PC-9 (cell line): ENCODE measurements at regions not wholly inside any gene's neighbourhood (a gene's known extent, or its start where the extent isn't known, plus 50 kb on each side); places are given as distances from the start of the nearest gene placed in this dataset.

ENCODE experiments used
- BruUV-seq: library from RNA; stranded (reverse); fragments of 400-500 nt; replicated peaks from 2 replicates; lab custom pipeline; 2021; lab: Mats Ljungman, UMichigan
- CTCF ChIA-PET: fragments of 300-600 bp; sonication (Branson Sonifier 250); formaldehyde crosslinking; loops from one replicate; lab custom pipeline; 2022; ENCODE audit warnings: antibody characterized with exemption; lab: Charles Lee
- POLR2A ChIA-PET: fragments of 300-600 bp; sonication (Branson Sonifier 250); formaldehyde crosslinking; loops from one replicate; lab custom pipeline; 2022; ENCODE audit warnings: antibody characterized with exemption; ENCODE audit not compliant: unreplicated experiment; lab: Charles Lee
- DNase-seq, 2 experiments: peaks; one replicate each; pipeline versions ENCODE4 v3.0.0 to v3.0.0-alpha.2; 2015 to 2022; ENCODE audit warnings: mixed read lengths in 1 of 2
- H2AFZ ChIP-seq: fragments of 200-600 bp; sonication (generic); 2 replicates; pipeline ENCODE4 v1.8.1; 2017; ENCODE audit warnings: antibody characterized with exemption
- H3F3A ChIP-seq: fragments of 200-600 bp; sonication (generic); 2 replicates; pipeline ENCODE4 v1.8.1; 2017; ENCODE audit warnings: antibody characterized with exemption, mild to moderate bottlenecking, low read depth; ENCODE audit not compliant: insufficient read depth
- H3K27ac ChIP-seq: fragments of 200-600 bp; sonication (generic); 2 replicates; pipeline ENCODE4 v1.6.1; 2016; ENCODE audit warnings: mixed run types
- H3K27me3 ChIP-seq: fragments of 200-600 bp; sonication (generic); 2 replicates; pipeline ENCODE4 v1.6.1; 2016; ENCODE audit warnings: low read depth, mixed run types; ENCODE audit not compliant: insufficient read depth
- H3K36me3 ChIP-seq: fragments of 200-600 bp; sonication (generic); 2 replicates; pipeline ENCODE4 v1.6.1; 2016; ENCODE audit warnings: low read depth, mixed run types
- H3K4me1 ChIP-seq: fragments of 200-600 bp; sonication (generic); replicated peaks from 2 replicates; pipeline ENCODE4 v1.6.1; 2016; ENCODE audit warnings: mixed run types; ENCODE audit not compliant: insufficient read depth
- H3K4me2 ChIP-seq: fragments of 200-600 bp; sonication (generic); 2 replicates; pipeline ENCODE4 v1.6.1; 2017; ENCODE audit warnings: mixed run types
- H3K4me3 ChIP-seq: fragments of 200-600 bp; sonication (generic); 2 replicates; pipeline ENCODE4 v1.6.1; 2016; ENCODE audit warnings: mixed run types
- H3K79me2 ChIP-seq: fragments of 200-600 bp; sonication (generic); 2 replicates; pipeline ENCODE4 v1.6.1; 2017; ENCODE audit warnings: low read depth, mixed run types
- H3K9me2 ChIP-seq: fragments of 200-600 bp; sonication (generic); 2 replicates; pipeline ENCODE4 v1.8.1; 2017; ENCODE audit warnings: mild to moderate bottlenecking; ENCODE audit not compliant: insufficient read depth
- H3K9me3 ChIP-seq: fragments of 200-600 bp; sonication (generic); 2 replicates; pipeline ENCODE4 v1.8.1; 2016; ENCODE audit warnings: low read depth; ENCODE audit not compliant: insufficient read depth
- H4K20me1 ChIP-seq: fragments of 200-600 bp; sonication (generic); 2 replicates; pipeline ENCODE4 v1.8.1; 2017; ENCODE audit not compliant: insufficient read depth
- EZH2 ChIP-seq: fragments of 200-600 bp; sonication (generic); IDR thresholded peaks from 2 replicates; pipeline ENCODE4 v1.8.0; 2017; ENCODE audit warnings: antibody characterized with exemption, low read depth
- intact Hi-C: fragments of 100-400 bp; cut with micrococcal nuclease; formaldehyde crosslinking; loops from one replicate; pipeline ENCODE4 v1.10.0; 2022; ENCODE audit not compliant: unreplicated experiment
- TF ChIP-seq, protein P1 (sequence below): fragments of 200-600 bp; sonication (generic); conservative IDR thresholded peaks from 2 replicates; pipeline ENCODE4 v1.6.1; 2017; ENCODE audit warnings: mixed run types, antibody characterized with exemption, mild to moderate bottlenecking, moderate library complexity

DNA sequence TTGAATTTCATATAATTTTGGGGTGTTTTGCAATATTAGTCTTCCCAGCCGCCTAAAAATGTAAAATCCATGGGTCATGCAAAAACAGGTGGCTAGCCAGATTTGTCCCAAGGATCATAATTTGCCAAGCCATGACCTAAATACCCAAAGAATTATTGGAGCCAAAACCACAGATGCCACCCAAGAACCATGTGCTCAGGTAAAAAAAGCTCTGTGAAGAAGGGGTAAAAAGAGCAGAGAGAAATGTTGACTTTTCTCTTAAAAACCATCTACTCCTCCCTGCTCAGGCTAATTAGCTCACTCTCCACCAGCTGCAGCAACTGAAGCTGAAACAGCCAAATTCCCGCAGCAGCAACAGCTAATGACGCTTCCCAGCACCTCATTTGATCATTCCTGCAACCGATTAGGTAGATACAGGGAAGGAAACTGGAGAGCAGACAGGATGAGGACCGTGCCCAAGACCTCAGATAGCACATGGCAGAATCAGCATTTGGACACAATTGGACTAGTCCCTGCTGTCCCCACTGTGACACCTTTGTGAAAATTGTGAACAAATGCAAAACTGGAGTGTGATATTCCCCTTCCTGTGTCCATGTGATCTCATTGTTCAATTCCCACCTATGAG, 107.9 kb upstream of the NXT1 start:
- no TSS peak for BruUV-seq
- CTCF ChIA-PET = no interaction called here

DNA sequence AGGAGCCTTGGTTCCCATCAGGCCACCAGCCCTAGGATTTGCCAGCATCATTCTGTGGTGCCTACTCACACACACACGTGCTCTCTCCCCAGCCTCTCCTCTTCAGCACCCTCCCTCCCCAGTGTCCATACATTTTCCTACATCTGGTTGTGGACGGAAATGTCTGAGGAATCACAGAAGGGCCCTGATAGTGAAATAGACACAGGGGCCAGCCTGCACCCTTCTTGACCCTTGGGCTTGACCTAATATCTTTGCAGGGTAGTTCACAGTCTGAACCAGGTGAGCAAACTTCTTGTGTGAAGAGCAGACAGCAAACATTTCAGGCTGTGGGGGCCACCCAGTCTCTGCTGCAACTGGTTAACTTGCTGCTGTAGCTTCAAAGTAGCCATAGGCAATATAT, 108.5 kb upstream of the NXT1 start:
- no peaks in the 10 kb centered on the region for H3K27me3 ChIP-seq
- H3K27ac ChIP-seq = no peak overlapping the region
- ChIA-PET CTCF (no interaction called here), POLR2A (no interaction called here)
- BruUV-seq = no TSS peak
- intact Hi-C loops = no loop called here
- H3K4me3 ChIP-seq = no peak overlapping the region
- H2AFZ ChIP-seq = no peak overlapping the region
- H4K20me1 ChIP-seq = no peaks in the 10 kb centered on the region
- no peaks in the 10 kb centered on the region for H3K4me1 ChIP-seq
- DNase-seq = no peak
- no peaks in the 10 kb centered on the region for H3F3A ChIP-seq
- H3K4me2 ChIP-seq = no peak overlapping the region
- H3K36me3 ChIP-seq = no peaks in the 10 kb centered on the region
- H3K79me2 ChIP-seq = no peaks in the 10 kb centered on the region
- TF ChIP-seq, protein P1, sequence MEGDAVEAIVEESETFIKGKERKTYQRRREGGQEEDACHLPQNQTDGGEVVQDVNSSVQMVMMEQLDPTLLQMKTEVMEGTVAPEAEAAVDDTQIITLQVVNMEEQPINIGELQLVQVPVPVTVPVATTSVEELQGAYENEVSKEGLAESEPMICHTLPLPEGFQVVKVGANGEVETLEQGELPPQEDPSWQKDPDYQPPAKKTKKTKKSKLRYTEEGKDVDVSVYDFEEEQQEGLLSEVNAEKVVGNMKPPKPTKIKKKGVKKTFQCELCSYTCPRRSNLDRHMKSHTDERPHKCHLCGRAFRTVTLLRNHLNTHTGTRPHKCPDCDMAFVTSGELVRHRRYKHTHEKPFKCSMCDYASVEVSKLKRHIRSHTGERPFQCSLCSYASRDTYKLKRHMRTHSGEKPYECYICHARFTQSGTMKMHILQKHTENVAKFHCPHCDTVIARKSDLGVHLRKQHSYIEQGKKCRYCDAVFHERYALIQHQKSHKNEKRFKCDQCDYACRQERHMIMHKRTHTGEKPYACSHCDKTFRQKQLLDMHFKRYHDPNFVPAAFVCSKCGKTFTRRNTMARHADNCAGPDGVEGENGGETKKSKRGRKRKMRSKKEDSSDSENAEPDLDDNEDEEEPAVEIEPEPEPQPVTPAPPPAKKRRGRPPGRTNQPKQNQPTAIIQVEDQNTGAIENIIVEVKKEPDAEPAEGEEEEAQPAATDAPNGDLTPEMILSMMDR = no peak
- TF ChIP-seq EZH2 = no peak
- H3K9me2 ChIP-seq = no peaks in the 10 kb centered on the region
- peaks cover 5% of the 10 kb centered on the region; the same call in 1 of the 2 replicates for H3K9me3 ChIP-seq

More for the DNA sequence above, 107.9 kb upstream of the NXT1 start:
- Histone ChIP-seq H3K4me3 (no peak overlapping the region), H3K27me3 (no peaks in the 10 kb centered on the region), H3K4me1 (no peaks in the 10 kb centered on the region), H3K36me3 (no peaks in the 10 kb centered on the region), H3K27ac (no peak overlapping the region), H3F3A (no peaks in the 10 kb centered on the region), H2AFZ (no peak overlapping the region), H3K4me2 (no peak overlapping the region), H4K20me1 (no peaks in the 10 kb centered on the region), H3K9me2 (no peaks in the 10 kb centered on the region), H3K9me3 (no peaks in the 10 kb centered on the region; the same call in 1 of the 2 replicates), H3K79me2 (no peaks in the 10 kb centered on the region)
- POLR2A ChIA-PET = no interaction called here
- intact Hi-C loops = no loop called here
- DNase-seq = no peak
- TF ChIP-seq, protein P1 = no peak
- no peak for TF ChIP-seq EZH2

DNA sequence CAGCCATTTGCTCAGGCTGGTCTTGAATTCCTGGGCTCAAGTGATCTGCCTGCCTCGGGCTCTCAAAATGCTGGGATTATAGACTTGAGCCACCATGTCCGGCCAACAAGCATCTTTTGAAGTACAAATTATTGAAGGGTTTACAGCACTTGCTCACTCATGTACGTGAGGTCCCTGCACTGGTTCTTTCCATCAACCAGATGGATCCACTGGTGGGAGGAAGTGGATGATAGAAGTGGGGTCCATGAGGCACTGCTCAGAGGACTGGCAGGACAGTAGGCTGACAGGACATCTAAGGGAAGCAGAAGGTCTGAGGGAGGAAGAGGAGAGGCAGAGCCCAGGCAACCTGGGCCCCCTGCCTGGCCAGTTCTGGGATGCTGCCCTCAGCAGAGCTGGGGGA, 109.2 kb upstream of the NXT1 start:
- Histone ChIP-seq H3K4me1 (no peaks in the 10 kb centered on the region), H3K9me3 (peaks cover 7% of the 10 kb centered on the region; the same call in 1 of the 2 replicates), H3K36me3 (no peaks in the 10 kb centered on the region), H3K9me2 (no peaks in the 10 kb centered on the region), H3K4me2 (no peak overlapping the region), H3F3A (no peaks in the 10 kb centered on the region), H3K79me2 (no peaks in the 10 kb centered on the region), H4K20me1 (no peaks in the 10 kb centered on the region), H3K4me3 (no peak overlapping the region), H2AFZ (no peak overlapping the region), H3K27ac (no peak overlapping the region), H3K27me3 (no peaks in the 10 kb centered on the region)
- no TSS peak for BruUV-seq
- ChIA-PET CTCF (no interaction called here), POLR2A (no interaction called here)
- TF ChIP-seq EZH2 = no peak
- TF ChIP-seq, protein P1 = no peak
- intact Hi-C loops = no loop called here
- no peak for DNase-seq
